ENCODE measurements at regions not wholly inside any gene's neighbourhood (a gene's known extent, or its start where the extent isn't known, plus 50 kb on each side); places are given as distances from the start of the nearest gene placed in this dataset.
"Not testable (repeated sequence)": the region's sequence is repeated elsewhere in the genome, so short reads cannot be mapped to it uniquely, and the experiment has no call there.

GRCh38 chr4:38386654-38387188 is 277.3 kb upstream of the KLF3 start:
- no peak for DNase-seq

GRCh38 chr4:38387348-38387747 is 276.7 kb upstream of the KLF3 start:
- DNase-seq: no peak

GRCh38 chr4:38387819-38388218 is 276.2 kb upstream of the KLF3 start:
- DNase-seq: no peak

- DNase-seq: not testable (repeated sequence)
These were observed 275.1 kb upstream of the KLF3 start for GRCh38 chr4:38388907-38389306.

- no peak for DNase-seq
These were observed 272.9 kb upstream of the KLF3 start for GRCh38 chr4:38390969-38391545.

- no peak for DNase-seq
These were observed 271.7 kb upstream of the KLF3 start for GRCh38 chr4:38392223-38392855.

- DNase-seq: no peak
These were observed 267.9 kb upstream of the KLF3 start for GRCh38 chr4:38396091-38396490.

- no peak for DNase-seq
These were observed 267.0 kb upstream of the KLF3 start for GRCh38 chr4:38396845-38397547.

GRCh38 chr4:38400946-38401345 is 263.1 kb upstream of the KLF3 start:
- no peak for DNase-seq

GRCh38 chr4:38406243-38406642 is 257.8 kb upstream of the KLF3 start:
- no peak for DNase-seq

GRCh38 chr4:38409852-38410251 is 254.1 kb upstream of the KLF3 start:
- DNase-seq: no peak

GRCh38 chr4:38411092-38411491 is 252.9 kb upstream of the KLF3 start:
- DNase-seq: no peak

GRCh38 chr4:38411981-38412536 is 251.9 kb upstream of the KLF3 start:
- DNase-seq: no peak

- DNase-seq: no peak
These were observed 250.3 kb upstream of the KLF3 start for GRCh38 chr4:38413524-38414341.

- no peak for DNase-seq
These were observed 249.6 kb upstream of the KLF3 start for GRCh38 chr4:38414410-38414809.

GRCh38 chr4:38415682-38416081 is 248.3 kb upstream of the KLF3 start:
- DNase-seq: no peak

GRCh38 chr4:38416450-38417014 is 247.5 kb upstream of the KLF3 start:
- no peak for DNase-seq

GRCh38 chr4:38420254-38420653 is 243.7 kb upstream of the KLF3 start:
- DNase-seq: not testable (repeated sequence)

- DNase-seq: no peak
These were observed 241.1 kb upstream of the KLF3 start for GRCh38 chr4:38422850-38423249.

- no peak for DNase-seq
These were observed 239.7 kb upstream of the KLF3 start for GRCh38 chr4:38424151-38424871.

- DNase-seq: no peak
These were observed 237.5 kb upstream of the KLF3 start for GRCh38 chr4:38426532-38426931.

- DNase-seq: no peak
These were observed 233.2 kb upstream of the KLF3 start for GRCh38 chr4:38430841-38431240.

All from CD4-positive, alpha-beta T cell treated with Interleukin-1 beta for 1 hour (primary cell).